PFSK-1 (cell line): ENCODE measurements at regions not wholly inside any gene's neighbourhood (a gene's known extent, or its start where the extent isn't known, plus 50 kb on each side); places are given as distances from the start of the nearest gene placed in this dataset.

Source experiments
- POLR2AphosphoS5 ChIP-seq: IDR thresholded peaks from 2 replicates; pipeline ENCODE4 v1.6.1; 2012; ENCODE audit warnings: low read depth, mild to moderate bottlenecking, control low read depth, low read length, moderate library complexity
- TAF1 ChIP-seq: IDR thresholded peaks from 2 replicates; pipeline ENCODE4 v1.6.1; 2012; ENCODE audit warnings: low read length, control low read depth, borderline replicate concordance; ENCODE audit not compliant: insufficient read depth
- TF ChIP-seq, protein P1 (sequence below), 2 experiments: IDR thresholded peaks; 2 replicates each; pipeline versions ENCODE4 v1.6.1 to v1.8.0; 2011 to 2012; ENCODE audit warnings: low read depth in 2 of 2, low read length in 2 of 2, control low read depth in 1 of 2, inconsistent platforms in 1 of 2, mild to moderate bottlenecking in 1 of 2, moderate library complexity in 1 of 2; ENCODE audit not compliant: insufficient read depth in 1 of 2

- TF ChIP-seq TAF1, result no peak
- TF ChIP-seq, protein P1, sequence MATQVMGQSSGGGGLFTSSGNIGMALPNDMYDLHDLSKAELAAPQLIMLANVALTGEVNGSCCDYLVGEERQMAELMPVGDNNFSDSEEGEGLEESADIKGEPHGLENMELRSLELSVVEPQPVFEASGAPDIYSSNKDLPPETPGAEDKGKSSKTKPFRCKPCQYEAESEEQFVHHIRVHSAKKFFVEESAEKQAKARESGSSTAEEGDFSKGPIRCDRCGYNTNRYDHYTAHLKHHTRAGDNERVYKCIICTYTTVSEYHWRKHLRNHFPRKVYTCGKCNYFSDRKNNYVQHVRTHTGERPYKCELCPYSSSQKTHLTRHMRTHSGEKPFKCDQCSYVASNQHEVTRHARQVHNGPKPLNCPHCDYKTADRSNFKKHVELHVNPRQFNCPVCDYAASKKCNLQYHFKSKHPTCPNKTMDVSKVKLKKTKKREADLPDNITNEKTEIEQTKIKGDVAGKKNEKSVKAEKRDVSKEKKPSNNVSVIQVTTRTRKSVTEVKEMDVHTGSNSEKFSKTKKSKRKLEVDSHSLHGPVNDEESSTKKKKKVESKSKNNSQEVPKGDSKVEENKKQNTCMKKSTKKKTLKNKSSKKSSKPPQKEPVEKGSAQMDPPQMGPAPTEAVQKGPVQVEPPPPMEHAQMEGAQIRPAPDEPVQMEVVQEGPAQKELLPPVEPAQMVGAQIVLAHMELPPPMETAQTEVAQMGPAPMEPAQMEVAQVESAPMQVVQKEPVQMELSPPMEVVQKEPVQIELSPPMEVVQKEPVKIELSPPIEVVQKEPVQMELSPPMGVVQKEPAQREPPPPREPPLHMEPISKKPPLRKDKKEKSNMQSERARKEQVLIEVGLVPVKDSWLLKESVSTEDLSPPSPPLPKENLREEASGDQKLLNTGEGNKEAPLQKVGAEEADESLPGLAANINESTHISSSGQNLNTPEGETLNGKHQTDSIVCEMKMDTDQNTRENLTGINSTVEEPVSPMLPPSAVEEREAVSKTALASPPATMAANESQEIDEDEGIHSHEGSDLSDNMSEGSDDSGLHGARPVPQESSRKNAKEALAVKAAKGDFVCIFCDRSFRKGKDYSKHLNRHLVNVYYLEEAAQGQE (IDR thresholded peaks at IDR 0.05; ENCODE audit: insufficient read depth in 1 of 2, low read depth in 2 of 2, low read length in 2 of 2), result no peak
- TF ChIP-seq POLR2AphosphoS5, result no peak
These were observed 377.8 kb downstream of the OLFM3 start for GRCh38 chr1:101618900-101619299.
